Naive thymus-derived CD4-positive, alpha-beta T cell (primary cell): ENCODE measurements at regions not wholly inside any gene's neighbourhood (a gene's known extent, or its start where the extent isn't known, plus 50 kb on each side); places are given as distances from the start of the nearest gene placed in this dataset.

Experiments
- ATAC-seq: fragments of 150-1000 bp; cut with Tn5 transposase; 2 replicates; pipeline ENCODE4 v1.10.0; 2021; ENCODE audit warnings: mild to moderate bottlenecking, moderate library complexity
- CTCF ChIA-PET: fragments of 350-600 bp; sonication (Branson Sonifier 250); formaldehyde crosslinking; loops from one replicate; lab custom pipeline; 2021; ENCODE audit warnings: antibody characterized with exemption; lab: Charles Lee
- POLR2A ChIA-PET: fragments of 350-600 bp; sonication (Branson Sonifier 250); formaldehyde crosslinking; loops from one replicate; lab custom pipeline; 2021; ENCODE audit warnings: antibody characterized with exemption, inconsistent platforms; lab: Charles Lee
- DNase-seq, 9 donors: peaks; one replicate each; pipeline versions ENCODE4 v3.0.0 to v3.0.0-alpha.2; 2020 to 2022; ENCODE audit warnings: mixed read lengths in 1 of 9
- H3K27ac ChIP-seq: one replicate; pipeline ENCODE4 v1.7.0; 2013; ENCODE audit warnings: mild to moderate bottlenecking, low read depth, low read length, moderate library complexity
- H3K27me3 ChIP-seq, 2 donors: one replicate each; pipeline ENCODE4 v1.7.0; 2013; ENCODE audit warnings: low read length in 2 of 2, mild to moderate bottlenecking in 2 of 2, moderate library complexity in 2 of 2; ENCODE audit not compliant: control insufficient read depth in 2 of 2, insufficient read depth in 2 of 2
- H3K36me3 ChIP-seq, 3 experiments: 1 replicate in 2 of 3; 2 replicates in 1 of 3; pipeline ENCODE4 v1.7.0; 2013; ENCODE audit warnings: low read length in 3 of 3, mild to moderate bottlenecking in 3 of 3, moderate library complexity in 1 of 3; ENCODE audit not compliant: insufficient read depth in 3 of 3, control insufficient read depth in 2 of 3
- H3K4me1 ChIP-seq, 2 donors: one replicate each; pipeline ENCODE4 v1.7.0; 2013; ENCODE audit warnings: low read length in 2 of 2, mild to moderate bottlenecking in 2 of 2, moderate library complexity in 1 of 2; ENCODE audit not compliant: control insufficient read depth in 2 of 2, insufficient read depth in 2 of 2
- H3K4me3 ChIP-seq: 2 replicates; pipeline ENCODE4 v1.7.0; 2013; ENCODE audit warnings: mild to moderate bottlenecking, low read length
- H3K9me3 ChIP-seq, 3 experiments: 1 replicate in 2 of 3; 2 replicates in 1 of 3; pipeline ENCODE4 v1.7.0; 2013; ENCODE audit warnings: low read length in 3 of 3; ENCODE audit not compliant: control insufficient read depth in 2 of 3
- H3K27ac Mint-ChIP-seq, 9 donors: one replicate each; pipeline ENCODE4 v1.8.0; 2020 to 2022; ENCODE audit warnings: mixed read lengths in 9 of 9, mild to moderate bottlenecking in 8 of 9, moderate library complexity in 5 of 9, inconsistent platforms in 2 of 9
- H3K27me3 Mint-ChIP-seq, 5 donors: one replicate each; pipeline ENCODE4 v1.8.0; 2021 to 2022; ENCODE audit warnings: mixed read lengths in 5 of 5, mild to moderate bottlenecking in 1 of 5
- H3K36me3 Mint-ChIP-seq, 5 donors: one replicate each; pipeline ENCODE4 v1.8.0; 2020 to 2022; ENCODE audit warnings: mixed read lengths in 5 of 5, mild to moderate bottlenecking in 3 of 5, inconsistent platforms in 1 of 5
- H3K4me1 Mint-ChIP-seq, 7 donors: one replicate each; pipeline ENCODE4 v1.8.0; 2020 to 2022; ENCODE audit warnings: mixed read lengths in 7 of 7, mild to moderate bottlenecking in 3 of 7, inconsistent platforms in 1 of 7
- H3K4me3 Mint-ChIP-seq, 10 donors: one replicate each; pipeline ENCODE4 v1.8.0; 2020 to 2022; ENCODE audit warnings: mild to moderate bottlenecking in 10 of 10, mixed read lengths in 10 of 10, moderate library complexity in 6 of 10, inconsistent platforms in 2 of 10
- H3K9me3 Mint-ChIP-seq, 11 donors: one replicate each; pipeline ENCODE4 v1.8.0; 2020 to 2022; ENCODE audit warnings: mixed read lengths in 11 of 11, mild to moderate bottlenecking in 4 of 11, inconsistent platforms in 1 of 11, moderate library complexity in 1 of 11
- intact Hi-C, 2 donors: fragments of 100-400 bp; cut with micrococcal nuclease; formaldehyde crosslinking; loops; one replicate each; pipeline ENCODE4 v1.15.1; 2023

DNA sequence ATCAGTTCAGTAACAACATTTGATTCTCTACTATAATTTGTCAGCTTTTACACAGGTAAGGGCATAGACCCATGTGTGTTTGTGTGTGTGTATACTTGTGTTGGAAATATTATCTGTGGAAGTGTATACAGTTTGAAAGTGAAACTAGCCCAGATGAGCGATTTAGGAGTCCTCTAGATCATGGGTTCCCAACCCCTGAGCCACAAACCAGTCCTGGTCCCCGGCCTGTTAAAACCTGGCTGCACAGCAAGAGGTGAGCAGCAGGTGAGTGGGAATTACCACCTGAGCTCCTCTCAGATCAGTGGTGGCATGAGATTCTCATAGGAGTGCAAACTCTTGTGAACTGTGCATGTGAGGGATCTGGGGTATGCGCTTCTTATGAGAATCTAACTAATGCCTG, 1221.5 kb upstream of the SORCS1 start:
- intact Hi-C loops: no loop called here
- H3K27ac Mint-ChIP-seq: no peak overlapping the region
- H3K9me3 Mint-ChIP-seq: peaks cover 0 to 18% (median 4%) of the 10 kb centered on the region in 11 donors
- no peak overlapping the region for H3K27ac ChIP-seq
- no peaks in the 10 kb centered on the region for H3K27me3 Mint-ChIP-seq
- H3K4me1 ChIP-seq: no peaks in the 10 kb centered on the region
- no peak overlapping the region for H3K4me3 ChIP-seq
- ATAC-seq: no peak
- no peak overlapping the region for H3K4me3 Mint-ChIP-seq
- POLR2A ChIA-PET: no interaction called here
- CTCF ChIA-PET: no interaction called here
- H3K4me1 Mint-ChIP-seq: no peaks in the 10 kb centered on the region
- no peak for DNase-seq
- H3K36me3 ChIP-seq: no peaks in the 10 kb centered on the region
- H3K36me3 Mint-ChIP-seq: no peaks in the 10 kb centered on the region
- H3K27me3 ChIP-seq: no peaks in the 10 kb centered on the region
- H3K9me3 ChIP-seq: peaks cover 0 to 6% (median 0%) of the 10 kb centered on the region in 3 experiments

DNA sequence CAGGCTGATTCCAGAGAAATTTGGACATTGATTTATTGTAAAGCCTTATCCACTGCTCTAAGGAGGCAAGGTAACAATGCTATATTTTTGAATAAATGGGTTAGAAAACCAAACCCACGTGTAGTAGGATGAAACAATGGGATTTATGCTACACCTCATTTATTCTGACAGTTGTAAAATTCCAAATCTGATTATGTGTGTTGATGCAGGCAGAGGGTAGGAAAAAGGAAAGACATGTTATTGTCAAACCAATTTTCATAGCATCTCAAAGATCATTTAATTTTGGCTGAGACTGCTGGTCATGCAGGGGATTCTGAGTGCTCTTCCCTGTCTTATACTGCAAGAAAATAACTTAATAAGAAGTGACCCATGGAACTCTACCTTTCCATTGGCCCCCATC, 1219.9 kb upstream of the SORCS1 start:
- no peak overlapping the region for H3K4me3 ChIP-seq
- intact Hi-C loops: no loop called here
- H3K4me1 ChIP-seq: no peaks in the 10 kb centered on the region
- H3K27me3 Mint-ChIP-seq: no peaks in the 10 kb centered on the region
- H3K4me3 Mint-ChIP-seq: no peak overlapping the region
- no peaks in the 10 kb centered on the region for H3K4me1 Mint-ChIP-seq
- H3K27ac Mint-ChIP-seq: no peak overlapping the region
- H3K9me3 ChIP-seq: peaks cover 0 to 6% (median 0%) of the 10 kb centered on the region in 3 experiments
- no peak for DNase-seq
- peaks cover 0 to 12% (median 4%) of the 10 kb centered on the region in 11 donors for H3K9me3 Mint-ChIP-seq
- no peak overlapping the region for H3K27ac ChIP-seq
- CTCF ChIA-PET: no interaction called here
- POLR2A ChIA-PET: no interaction called here
- no peaks in the 10 kb centered on the region for H3K36me3 ChIP-seq
- ATAC-seq: no peak
- H3K27me3 ChIP-seq: no peaks in the 10 kb centered on the region
- no peaks in the 10 kb centered on the region for H3K36me3 Mint-ChIP-seq

DNA sequence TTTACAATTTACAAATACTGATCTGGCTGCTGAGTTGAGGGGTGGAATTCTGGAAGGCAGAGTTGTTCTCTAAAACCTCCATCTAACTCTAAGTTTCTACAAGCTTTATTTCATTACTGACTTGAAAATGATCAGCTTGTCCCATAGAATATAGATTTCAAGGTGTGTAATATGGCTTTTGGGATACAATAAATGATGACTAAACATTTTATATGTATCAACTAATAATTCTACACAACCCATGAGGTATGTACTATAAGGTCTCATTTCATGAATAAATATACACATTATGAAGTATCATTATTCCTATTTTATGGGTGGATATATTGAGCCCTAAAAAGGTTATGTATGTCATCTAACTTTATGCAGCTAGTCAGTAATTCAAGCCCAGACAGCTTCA, 1214.3 kb upstream of the SORCS1 start:
- no peaks in the 10 kb centered on the region for H3K27me3 Mint-ChIP-seq
- Histone ChIP-seq H3K27me3 (no peaks in the 10 kb centered on the region), H3K4me1 (no peaks in the 10 kb centered on the region), H3K36me3 (no peaks in the 10 kb centered on the region), H3K4me3 (no peak overlapping the region), H3K9me3 (no peaks in the 10 kb centered on the region), H3K27ac (no peak overlapping the region)
- intact Hi-C loops: no loop called here
- H3K36me3 Mint-ChIP-seq: no peaks in the 10 kb centered on the region
- peaks cover 0 to 1% (median 0%) of the 10 kb centered on the region in 7 donors for H3K4me1 Mint-ChIP-seq
- peaks cover 0 to 14% (median 4%) of the 10 kb centered on the region in 11 donors for H3K9me3 Mint-ChIP-seq
- no peak overlapping the region for H3K27ac Mint-ChIP-seq
- ATAC-seq: no peak
- POLR2A ChIA-PET: no interaction called here
- no peak for DNase-seq
- H3K4me3 Mint-ChIP-seq: no peak overlapping the region
- CTCF ChIA-PET: no interaction called here

DNA sequence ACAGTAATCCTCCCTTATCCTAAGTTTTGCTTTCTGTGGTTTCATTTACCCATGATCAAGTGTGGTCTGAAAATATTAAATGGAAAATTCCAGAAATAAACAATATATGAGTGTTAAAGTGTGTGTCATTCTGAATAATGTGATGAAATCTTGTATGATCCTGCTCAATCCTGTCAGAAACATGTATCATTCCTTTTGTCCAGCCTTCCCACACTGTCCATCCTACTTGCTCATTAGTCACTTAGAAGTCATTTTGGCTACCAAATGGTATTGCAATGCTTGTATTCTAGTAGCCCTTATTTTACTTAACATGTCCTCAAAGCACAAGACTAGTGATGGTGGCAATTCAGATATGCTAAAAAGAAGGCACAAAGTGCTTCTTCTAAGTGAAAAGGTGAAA, 1211.2 kb upstream of the SORCS1 start:
- intact Hi-C loops: no loop called here
- H3K4me3 ChIP-seq: no peak overlapping the region
- H3K9me3 Mint-ChIP-seq: peaks cover 0 to 30% (median 6%) of the 10 kb centered on the region in 11 donors
- ATAC-seq: no peak
- no peaks in the 10 kb centered on the region for H3K4me1 ChIP-seq
- no peaks in the 10 kb centered on the region for H3K36me3 ChIP-seq
- ChIA-PET CTCF (no interaction called here), POLR2A (no interaction called here)
- peaks cover 0 to 1% (median 0%) of the 10 kb centered on the region in 7 donors for H3K4me1 Mint-ChIP-seq
- H3K9me3 ChIP-seq: no peaks in the 10 kb centered on the region
- H3K27me3 ChIP-seq: no peaks in the 10 kb centered on the region
- H3K27ac ChIP-seq: no peak overlapping the region
- H3K4me3 Mint-ChIP-seq: no peak overlapping the region
- DNase-seq: no peak
- H3K27me3 Mint-ChIP-seq: no peaks in the 10 kb centered on the region
- H3K36me3 Mint-ChIP-seq: no peaks in the 10 kb centered on the region
- H3K27ac Mint-ChIP-seq: no peak overlapping the region

DNA sequence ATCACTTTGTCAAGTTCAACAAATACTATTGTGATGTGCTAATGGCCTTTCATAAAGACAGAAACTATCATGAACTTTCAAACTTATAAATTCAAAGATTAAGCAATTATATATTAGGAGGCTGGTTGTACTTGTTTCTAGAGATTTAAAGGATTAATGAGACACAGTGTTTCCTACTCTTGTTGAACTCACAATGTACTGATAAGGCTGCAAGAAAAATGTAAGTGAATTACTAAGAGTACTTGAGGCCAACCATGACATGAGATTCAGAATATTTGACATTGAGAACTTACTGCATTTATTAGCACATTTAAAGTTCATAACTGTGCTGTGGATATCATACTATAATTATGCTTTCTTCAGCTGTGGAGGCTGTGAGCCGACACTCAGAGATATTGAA, 1210.5 kb upstream of the SORCS1 start:
- Mint-ChIP-seq H3K36me3 (no peaks in the 10 kb centered on the region), H3K4me1 (peaks cover 0 to 1% (median 0%) of the 10 kb centered on the region in 7 donors), H3K4me3 (no peak overlapping the region), H3K27me3 (no peaks in the 10 kb centered on the region), H3K9me3 (peaks cover 0 to 36% (median 7%) of the 10 kb centered on the region in 11 donors), H3K27ac (no peak overlapping the region)
- Histone ChIP-seq H3K9me3 (no peaks in the 10 kb centered on the region), H3K36me3 (no peaks in the 10 kb centered on the region), H3K4me1 (no peaks in the 10 kb centered on the region), H3K27ac (no peak overlapping the region), H3K4me3 (no peak overlapping the region), H3K27me3 (no peaks in the 10 kb centered on the region)
- intact Hi-C loops: no loop called here
- no peak for ATAC-seq
- CTCF ChIA-PET: no interaction called here
- no peak for DNase-seq
- POLR2A ChIA-PET: no interaction called here

DNA sequence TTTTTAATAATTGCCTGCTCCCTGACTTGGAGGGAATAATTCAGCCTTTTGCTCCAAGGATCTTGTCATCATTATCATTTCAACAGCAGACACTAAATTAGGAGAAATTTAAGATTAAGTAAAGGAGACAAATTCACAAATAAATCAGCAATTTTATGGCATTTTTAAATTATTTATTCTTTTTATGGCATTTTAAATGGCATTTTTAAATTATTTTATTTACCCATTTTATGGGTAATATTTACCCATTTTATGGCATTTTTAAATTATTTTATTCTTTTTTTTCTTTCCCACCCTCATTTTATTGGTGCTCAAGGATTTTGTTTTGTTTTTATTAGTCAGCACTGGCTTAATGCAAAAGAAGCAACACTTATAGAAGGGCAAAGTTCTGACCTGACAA, 1201.0 kb upstream of the SORCS1 start:
- H3K27ac ChIP-seq: no peak overlapping the region
- DNase-seq: no peak
- no peaks in the 10 kb centered on the region for H3K4me1 ChIP-seq
- Mint-ChIP-seq H3K36me3 (no peaks in the 10 kb centered on the region), H3K9me3 (peaks cover 0 to 17% (median 2%) of the 10 kb centered on the region in 11 donors), H3K4me3 (no peak overlapping the region), H3K27ac (no peak overlapping the region), H3K4me1 (no peaks in the 10 kb centered on the region), H3K27me3 (no peaks in the 10 kb centered on the region)
- POLR2A ChIA-PET: no interaction called here
- no peak for ATAC-seq
- H3K4me3 ChIP-seq: no peak overlapping the region
- H3K36me3 ChIP-seq: no peaks in the 10 kb centered on the region
- no peaks in the 10 kb centered on the region for H3K9me3 ChIP-seq
- intact Hi-C loops: no loop called here
- H3K27me3 ChIP-seq: no peaks in the 10 kb centered on the region
- CTCF ChIA-PET: no interaction called here

DNA sequence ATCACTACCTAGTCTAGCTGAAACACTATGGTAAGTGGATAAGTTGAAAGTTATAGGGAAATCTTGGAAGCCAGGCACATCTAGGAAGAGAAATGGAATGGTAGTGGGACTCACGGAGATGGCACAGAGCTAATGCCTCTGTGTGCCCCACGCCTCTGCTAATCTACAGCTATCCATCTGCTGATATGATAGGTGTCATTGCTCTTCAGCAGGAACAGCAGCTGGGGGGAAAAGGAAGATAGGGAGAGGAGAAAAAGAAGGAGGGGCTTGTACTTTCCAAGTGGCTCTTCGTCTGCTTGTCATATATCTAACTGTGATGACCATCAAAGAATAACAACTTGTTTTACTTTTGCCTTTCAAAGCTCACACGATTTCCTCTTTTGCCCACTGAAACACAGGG, 1199.1 kb upstream of the SORCS1 start:
- Histone ChIP-seq H3K27me3 (no peaks in the 10 kb centered on the region), H3K27ac (no peak overlapping the region), H3K9me3 (no peaks in the 10 kb centered on the region), H3K4me3 (no peak overlapping the region), H3K4me1 (no peaks in the 10 kb centered on the region), H3K36me3 (no peaks in the 10 kb centered on the region)
- no peak overlapping the region for H3K4me3 Mint-ChIP-seq
- intact Hi-C loops: no loop called here
- no peak overlapping the region for H3K27ac Mint-ChIP-seq
- no peaks in the 10 kb centered on the region for H3K4me1 Mint-ChIP-seq
- H3K36me3 Mint-ChIP-seq: no peaks in the 10 kb centered on the region
- no peaks in the 10 kb centered on the region for H3K27me3 Mint-ChIP-seq
- peaks cover 0 to 13% (median 3%) of the 10 kb centered on the region in 11 donors for H3K9me3 Mint-ChIP-seq
- ATAC-seq: no peak
- POLR2A ChIA-PET: no interaction called here
- CTCF ChIA-PET: no interaction called here
- DNase-seq: no peak
